ENCODE measurements at regions not wholly inside any gene's neighbourhood (a gene's known extent, or its start where the extent isn't known, plus 50 kb on each side); places are given as distances from the start of the nearest gene placed in this dataset.
"Not testable (repeated sequence)": the region's sequence is repeated elsewhere in the genome, so short reads cannot be mapped to it uniquely, and the experiment has no call there.

DNA sequence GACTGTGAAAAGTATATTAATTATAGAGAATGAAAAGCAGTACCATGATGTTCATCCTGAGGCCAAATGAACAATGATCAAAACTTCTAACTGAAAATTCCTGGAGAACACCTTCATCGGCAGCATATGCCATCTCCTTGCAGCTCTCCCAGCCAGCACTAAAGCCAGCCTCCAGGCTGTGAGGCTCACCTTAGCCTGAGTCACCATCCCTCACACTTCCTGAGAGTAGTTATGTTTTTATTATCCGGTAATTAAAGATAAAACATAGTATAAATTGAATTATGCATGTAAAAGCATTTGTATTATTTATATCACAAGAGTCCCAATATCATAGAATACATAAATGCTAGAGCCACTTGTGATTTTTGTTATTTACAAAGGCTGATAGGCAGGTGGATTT lies 341.9 kb downstream of the BCL2L11 start:
- intact Hi-C loops (cut with micrococcal nuclease); H3K9me3 Mint-ChIP-seq; H3K27me3 ChIP-seq (ENCODE audit: control insufficient read depth in 2 of 2, insufficient read depth in 2 of 2, low read length in 2 of 2); H3K27me3 Mint-ChIP-seq; H3K36me3 Mint-ChIP-seq; POLR2A ChIA-PET; CTCF ChIA-PET; H3K36me3 ChIP-seq (ENCODE audit: control insufficient read depth in 2 of 3, insufficient read depth in 3 of 3, low read length in 3 of 3); H3K4me1 ChIP-seq (ENCODE audit: control insufficient read depth in 2 of 2, insufficient read depth in 2 of 2, low read length in 2 of 2); H3K27ac ChIP-seq (ENCODE audit: low read depth, low read length); H3K4me3 ChIP-seq (ENCODE audit: low read length); DNase-seq; H3K9me3 ChIP-seq (ENCODE audit: control insufficient read depth in 2 of 3, low read length in 3 of 3); ATAC-seq: not testable (repeated sequence)
- Mint-ChIP-seq H3K4me1 (peaks cover 0 to 24% (median 0%) of the 10 kb centered on the region in 7 donors), H3K4me3 (peak overlapping the region in 1 of 10 donors; percentile 12), H3K27ac (peak overlapping the region in 1 of 9 donors; percentile 42)

DNA sequence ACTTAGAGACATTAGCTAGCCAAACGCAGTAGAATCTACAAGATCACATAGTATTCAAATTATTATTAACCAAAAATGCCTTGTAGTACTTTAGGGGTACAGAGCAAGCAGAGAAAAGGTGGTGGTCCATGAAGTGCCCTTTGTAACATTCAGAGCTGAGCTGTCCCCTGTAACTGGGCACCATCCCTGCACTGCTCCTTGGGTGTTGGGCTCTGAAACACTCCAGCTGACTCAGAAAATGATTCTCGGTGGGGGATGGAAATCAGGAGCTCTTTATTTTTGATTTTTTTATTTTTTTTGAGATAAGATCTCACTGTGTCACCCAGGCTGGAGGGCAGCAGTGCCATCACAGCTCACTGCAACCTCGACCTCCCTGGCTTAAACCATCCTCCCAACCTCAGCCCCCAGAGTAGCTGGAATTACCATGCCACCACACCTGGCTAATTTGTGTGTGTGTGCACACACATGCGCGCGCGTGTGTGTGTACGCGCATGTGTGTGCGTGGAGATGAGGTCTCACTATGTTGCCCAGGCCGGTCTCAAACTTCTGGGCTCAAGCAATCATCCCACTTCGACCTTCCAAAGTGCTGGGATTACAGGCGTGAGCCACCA lies 342.6 kb downstream of the BCL2L11 start:
- H3K9me3 Mint-ChIP-seq; H3K9me3 ChIP-seq (ENCODE audit: control insufficient read depth in 2 of 3, low read length in 3 of 3); H3K36me3 ChIP-seq (ENCODE audit: control insufficient read depth in 2 of 3, insufficient read depth in 3 of 3, low read length in 3 of 3); POLR2A ChIA-PET; H3K27ac ChIP-seq (ENCODE audit: low read depth, low read length); H3K27me3 ChIP-seq (ENCODE audit: control insufficient read depth in 2 of 2, insufficient read depth in 2 of 2, low read length in 2 of 2); H3K36me3 Mint-ChIP-seq; intact Hi-C loops (cut with micrococcal nuclease); CTCF ChIA-PET; H3K27me3 Mint-ChIP-seq; H3K4me1 ChIP-seq (ENCODE audit: control insufficient read depth in 2 of 2, insufficient read depth in 2 of 2, low read length in 2 of 2); H3K4me3 ChIP-seq (ENCODE audit: low read length): not testable (repeated sequence)
- H3K4me3 Mint-ChIP-seq: peak overlapping the region in 3 of 10 donors; percentile 6 to 49 (median 47)
- peak overlapping the region in 2 of 9 donors; percentile 22 to 81 for H3K27ac Mint-ChIP-seq
- ATAC-seq (peak; percentile 21), DNase-seq (peak in 1 of 9 donors; percentile 39)
- H3K4me1 Mint-ChIP-seq: peaks cover 0 to 23% (median 0%) of the 10 kb centered on the region in 7 donors

- Mint-ChIP-seq H3K4me1 (peaks cover 0 to 22% (median 0%) of the 10 kb centered on the region in 7 donors), H3K27ac (peak overlapping the region in 1 of 9 donors; percentile 23)
- H3K27ac ChIP-seq (ENCODE audit: low read depth, low read length); H3K27me3 Mint-ChIP-seq; POLR2A ChIA-PET; H3K9me3 ChIP-seq (ENCODE audit: control insufficient read depth in 2 of 3, low read length in 3 of 3); H3K36me3 ChIP-seq (ENCODE audit: control insufficient read depth in 2 of 3, insufficient read depth in 3 of 3, low read length in 3 of 3); H3K4me3 Mint-ChIP-seq; H3K27me3 ChIP-seq (ENCODE audit: control insufficient read depth in 2 of 2, insufficient read depth in 2 of 2, low read length in 2 of 2); H3K4me1 ChIP-seq (ENCODE audit: control insufficient read depth in 2 of 2, insufficient read depth in 2 of 2, low read length in 2 of 2); H3K4me3 ChIP-seq (ENCODE audit: low read length); intact Hi-C loops (cut with micrococcal nuclease); H3K9me3 Mint-ChIP-seq; CTCF ChIA-PET; H3K36me3 Mint-ChIP-seq: not testable (repeated sequence)
- peak in 4 of 9 donors; percentile 9 to 32 (median 20) for DNase-seq
- ATAC-seq: peak; percentile 95
Observed at GRCh38 chr2:111463956-111464355, 343.2 kb downstream of the BCL2L11 start.

- H3K4me3 Mint-ChIP-seq: not testable (repeated sequence)
Observed at GRCh38 chr2:111464367-111464766, 343.7 kb downstream of the BCL2L11 start.

GRCh38 chr2:111465521-111465920 lies 344.8 kb downstream of the BCL2L11 start:
- H3K4me1 ChIP-seq (ENCODE audit: control insufficient read depth in 2 of 2, insufficient read depth in 2 of 2, low read length in 2 of 2); H3K27me3 Mint-ChIP-seq; H3K27me3 ChIP-seq (ENCODE audit: control insufficient read depth in 2 of 2, insufficient read depth in 2 of 2, low read length in 2 of 2); intact Hi-C loops (cut with micrococcal nuclease); ATAC-seq; H3K36me3 Mint-ChIP-seq; H3K9me3 ChIP-seq (ENCODE audit: control insufficient read depth in 2 of 3, low read length in 3 of 3); H3K27ac ChIP-seq (ENCODE audit: low read depth, low read length); CTCF ChIA-PET; H3K27ac Mint-ChIP-seq; H3K4me3 Mint-ChIP-seq; DNase-seq; POLR2A ChIA-PET; H3K9me3 Mint-ChIP-seq; H3K36me3 ChIP-seq (ENCODE audit: control insufficient read depth in 2 of 3, insufficient read depth in 3 of 3, low read length in 3 of 3); H3K4me3 ChIP-seq (ENCODE audit: low read length): not testable (repeated sequence)
- H3K4me1 Mint-ChIP-seq: peaks cover 0 to 26% (median 0%) of the 10 kb centered on the region in 7 donors

More at GRCh38 chr2:111464367-111464766, 343.7 kb downstream of the BCL2L11 start:
- H3K36me3 ChIP-seq (ENCODE audit: control insufficient read depth in 2 of 3, insufficient read depth in 3 of 3, low read length in 3 of 3); POLR2A ChIA-PET; H3K9me3 Mint-ChIP-seq; H3K9me3 ChIP-seq (ENCODE audit: control insufficient read depth in 2 of 3, low read length in 3 of 3); H3K27ac ChIP-seq (ENCODE audit: low read depth, low read length); DNase-seq; H3K27ac Mint-ChIP-seq; intact Hi-C loops (cut with micrococcal nuclease); H3K4me1 ChIP-seq (ENCODE audit: control insufficient read depth in 2 of 2, insufficient read depth in 2 of 2, low read length in 2 of 2); CTCF ChIA-PET; H3K36me3 Mint-ChIP-seq; ATAC-seq; H3K27me3 ChIP-seq (ENCODE audit: control insufficient read depth in 2 of 2, insufficient read depth in 2 of 2, low read length in 2 of 2); H3K4me3 ChIP-seq (ENCODE audit: low read length); H3K27me3 Mint-ChIP-seq: not testable (repeated sequence)
- peaks cover 0 to 22% (median 0%) of the 10 kb centered on the region in 7 donors for H3K4me1 Mint-ChIP-seq

GRCh38 chr2:111466744-111467143 lies 346.0 kb downstream of the BCL2L11 start:
- H3K27ac ChIP-seq (ENCODE audit: low read depth, low read length); H3K4me1 ChIP-seq (ENCODE audit: control insufficient read depth in 2 of 2, insufficient read depth in 2 of 2, low read length in 2 of 2); DNase-seq; H3K9me3 ChIP-seq (ENCODE audit: control insufficient read depth in 2 of 3, low read length in 3 of 3); H3K36me3 ChIP-seq (ENCODE audit: control insufficient read depth in 2 of 3, insufficient read depth in 3 of 3, low read length in 3 of 3); H3K27me3 ChIP-seq (ENCODE audit: control insufficient read depth in 2 of 2, insufficient read depth in 2 of 2, low read length in 2 of 2); ATAC-seq; H3K27me3 Mint-ChIP-seq; POLR2A ChIA-PET; H3K4me3 ChIP-seq (ENCODE audit: low read length); intact Hi-C loops (cut with micrococcal nuclease); CTCF ChIA-PET; H3K36me3 Mint-ChIP-seq; H3K9me3 Mint-ChIP-seq: not testable (repeated sequence)
- H3K4me1 Mint-ChIP-seq: peaks cover 0 to 23% (median 0%) of the 10 kb centered on the region in 7 donors
- peak overlapping the region in 1 of 10 donors; percentile 14 for H3K4me3 Mint-ChIP-seq
- H3K27ac Mint-ChIP-seq: peak overlapping the region in 1 of 9 donors; percentile 46

GRCh38 chr2:111470924-111471323 lies 350.2 kb downstream of the BCL2L11 start:
- H3K27ac Mint-ChIP-seq: not testable (repeated sequence)

More at GRCh38 chr2:111470924-111471323, 350.2 kb downstream of the BCL2L11 start:
- H3K9me3 Mint-ChIP-seq; H3K4me1 ChIP-seq (ENCODE audit: control insufficient read depth in 2 of 2, insufficient read depth in 2 of 2, low read length in 2 of 2); H3K4me3 Mint-ChIP-seq; intact Hi-C loops (cut with micrococcal nuclease); DNase-seq; POLR2A ChIA-PET; ATAC-seq; H3K27ac ChIP-seq (ENCODE audit: low read depth, low read length); H3K27me3 ChIP-seq (ENCODE audit: control insufficient read depth in 2 of 2, insufficient read depth in 2 of 2, low read length in 2 of 2); H3K27me3 Mint-ChIP-seq; H3K9me3 ChIP-seq (ENCODE audit: control insufficient read depth in 2 of 3, low read length in 3 of 3); CTCF ChIA-PET; H3K36me3 ChIP-seq (ENCODE audit: control insufficient read depth in 2 of 3, insufficient read depth in 3 of 3, low read length in 3 of 3); H3K4me3 ChIP-seq (ENCODE audit: low read length): not testable (repeated sequence)
- peaks cover 0 to 24% (median 0%) of the 10 kb centered on the region in 7 donors for H3K4me1 Mint-ChIP-seq
- H3K36me3 Mint-ChIP-seq: peaks cover 0 to 16% (median 0%) of the 10 kb centered on the region in 5 donors
